Nephron (organoid): ENCODE measurements at regions not wholly inside any gene's neighbourhood (a gene's known extent, or its start where the extent isn't known, plus 50 kb on each side); places are given as distances from the start of the nearest gene placed in this dataset.
"Not testable (repeated sequence)": the region's sequence is repeated elsewhere in the genome, so short reads cannot be mapped to it uniquely, and the experiment has no call there.

Experiments
- H3K27ac Mint-ChIP-seq, 3 experiments: 2 replicates each; pipeline ENCODE4 v1.8.0; 2020; ENCODE audit warnings: mixed read lengths in 3 of 3, mild to moderate bottlenecking in 2 of 3, moderate library complexity in 1 of 3
- H3K27me3 Mint-ChIP-seq: 2 replicates; pipeline ENCODE4 v1.8.0; 2021; ENCODE audit warnings: low read depth, mild to moderate bottlenecking, moderate library complexity, mixed read lengths
- H3K36me3 Mint-ChIP-seq: 2 replicates; pipeline ENCODE4 v1.8.0; 2020; ENCODE audit warnings: low read depth, mixed read lengths
- H3K4me1 Mint-ChIP-seq: 2 replicates; pipeline ENCODE4 v1.8.0; 2020; ENCODE audit warnings: mixed read lengths
- H3K4me3 Mint-ChIP-seq, 3 experiments: 2 replicates each; pipeline ENCODE4 v1.8.0; 2020; ENCODE audit warnings: mild to moderate bottlenecking in 3 of 3, mixed read lengths in 3 of 3, moderate library complexity in 2 of 3
- H3K9me3 Mint-ChIP-seq: 2 replicates; pipeline ENCODE4 v1.8.0; 2020; ENCODE audit warnings: mixed read lengths
- CTCF ChIP-seq, 3 experiments: fragments of 200-600 bp; sonication (generic); IDR thresholded peaks; one replicate each; pipeline ENCODE4 v1.5.0; 2021; ENCODE audit warnings: antibody characterized with exemption in 3 of 3; ENCODE audit not compliant: unreplicated experiment in 3 of 3

GRCh38 chr2:150803689-150804398 is 316.4 kb upstream of the RND3 start:
- Mint-ChIP-seq H3K27me3 (no peaks in the 10 kb centered on the region), H3K36me3 (no peaks in the 10 kb centered on the region), H3K9me3 (no peaks in the 10 kb centered on the region), H3K4me1 (peaks cover 9% of the 10 kb centered on the region), H3K27ac (no peak overlapping the region), H3K4me3 (no peak overlapping the region)
- TF ChIP-seq CTCF (IDR thresholded peaks at IDR 0.05; ENCODE audit: unreplicated experiment in 3 of 3) = no peak

- no peak overlapping the region for H3K4me3 Mint-ChIP-seq
Observed at GRCh38 chr2:150802635-150803034, 315.2 kb upstream of the RND3 start.

GRCh38 chr2:150796236-150796635 is 308.8 kb upstream of the RND3 start:
- H3K27ac Mint-ChIP-seq, H3K27me3 Mint-ChIP-seq, H3K36me3 Mint-ChIP-seq, H3K4me3 Mint-ChIP-seq, H3K4me1 Mint-ChIP-seq: not testable (repeated sequence)
- H3K9me3 Mint-ChIP-seq = peaks cover 30% of the 10 kb centered on the region

More at GRCh38 chr2:150802635-150803034, 315.2 kb upstream of the RND3 start:
- no peak for TF ChIP-seq CTCF (IDR thresholded peaks at IDR 0.05; ENCODE audit: unreplicated experiment in 3 of 3)
- Mint-ChIP-seq H3K4me1 (peaks cover 9% of the 10 kb centered on the region), H3K27ac (no peak overlapping the region), H3K27me3 (no peaks in the 10 kb centered on the region), H3K9me3 (no peaks in the 10 kb centered on the region), H3K36me3 (no peaks in the 10 kb centered on the region)

- H3K36me3 Mint-ChIP-seq = no peaks in the 10 kb centered on the region
- H3K9me3 Mint-ChIP-seq = peaks cover 33% of the 10 kb centered on the region
- no peak overlapping the region for H3K4me3 Mint-ChIP-seq
- no peaks in the 10 kb centered on the region for H3K27me3 Mint-ChIP-seq
- no peak for TF ChIP-seq CTCF (IDR thresholded peaks at IDR 0.05; ENCODE audit: unreplicated experiment in 3 of 3)
- H3K27ac Mint-ChIP-seq = no peak overlapping the region
- no peaks in the 10 kb centered on the region for H3K4me1 Mint-ChIP-seq
Observed at GRCh38 chr2:150792780-150793300, 305.4 kb upstream of the RND3 start.

GRCh38 chr2:150791567-150791966 is 304.1 kb upstream of the RND3 start:
- Mint-ChIP-seq H3K27me3 (no peaks in the 10 kb centered on the region), H3K27ac (no peak overlapping the region), H3K4me1 (no peaks in the 10 kb centered on the region), H3K36me3 (no peaks in the 10 kb centered on the region), H3K4me3 (no peak overlapping the region), H3K9me3 (peaks cover 33% of the 10 kb centered on the region)
- no peak for TF ChIP-seq CTCF (IDR thresholded peaks at IDR 0.05; ENCODE audit: unreplicated experiment in 3 of 3)

GRCh38 chr2:150789376-150789905 is 302.0 kb upstream of the RND3 start:
- Mint-ChIP-seq H3K27ac (no peak overlapping the region), H3K9me3 (peaks cover 26% of the 10 kb centered on the region), H3K4me1 (no peaks in the 10 kb centered on the region), H3K36me3 (no peaks in the 10 kb centered on the region), H3K27me3 (no peaks in the 10 kb centered on the region), H3K4me3 (no peak overlapping the region)
- TF ChIP-seq CTCF (IDR thresholded peaks at IDR 0.05; ENCODE audit: unreplicated experiment in 3 of 3) = no peak
